Thyroid gland (tissue), 4 donors: ENCODE measurements at regions not wholly inside any gene's neighbourhood (a gene's known extent, or its start where the extent isn't known, plus 50 kb on each side); places are given as distances from the start of the nearest gene placed in this dataset.

Source experiments
- DNase-seq, 2 donors: peaks; one replicate each; pipeline ENCODE4 v3.0.0-alpha.2; 2019
- H3K27ac ChIP-seq, 3 donors: fragments of 200-600 bp; sonication (generic); 1 replicate in 2 of 3; 2 replicates in 1 of 3; pipeline ENCODE4 v1.5.1; 2016 to 2019; ENCODE audit warnings: mild to moderate bottlenecking in 1 of 3, moderate library complexity in 1 of 3
- H3K27me3 ChIP-seq: fragments of 200-600 bp; sonication (generic); one replicate; pipeline ENCODE4 v1.5.1; 2019
- H3K36me3 ChIP-seq, 2 donors: fragments of 200-600 bp; sonication (generic); one replicate each; pipeline ENCODE4 v1.5.1; 2016 to 2019
- H3K4me1 ChIP-seq, 2 donors: fragments of 200-600 bp; sonication (generic); one replicate each; pipeline ENCODE4 v1.5.1; 2017 to 2019
- H3K4me3 ChIP-seq, 3 donors: fragments of 200-600 bp; sonication (generic); replicated peaks in 1 of 3; 1 replicate in 2 of 3; 2 replicates in 1 of 3; pipeline ENCODE4 v1.5.1; 2016; ENCODE audit warnings: mild to moderate bottlenecking in 1 of 3
- H3K9me3 ChIP-seq: fragments of 200-600 bp; sonication (generic); one replicate; pipeline ENCODE4 v1.5.1; 2017
- CTCF ChIP-seq, 6 experiments: fragments of 200-600 bp in 3 of 6; fragments of 450-650 bp in 3 of 6; sonication (generic) in 3 of 6; IDR thresholded peaks; one replicate each; pipeline ENCODE4 v1.5.1; 2016 to 2019; ENCODE audit warnings: antibody characterized with exemption in 6 of 6, mild to moderate bottlenecking in 2 of 6, inconsistent platforms in 1 of 6, moderate library complexity in 1 of 6
- POLR2A ChIP-seq, 2 donors: fragments of 450-650 bp; IDR thresholded peaks; one replicate each; pipeline ENCODE4 v1.6.1; 2017; ENCODE audit warnings: antibody characterized with exemption in 2 of 2, mild to moderate bottlenecking in 2 of 2, moderate library complexity in 1 of 2
- WGBS, 2 donors: methylation state at CpG; one replicate each; pipeline ENCODE4 v1.1.5; 2017; 5-methylcytosine and 5-hydroxymethylcytosine counted together
- intact Hi-C: fragments of 100-400 bp; cut with DNase I; formaldehyde crosslinking; loops from one replicate; pipeline ENCODE4 v1.15.1; 2023

GRCh38 chr6:165184192-165184979 is 125.0 kb downstream of the C6orf118 start:
- DNase-seq, result no peak
- no peaks in the 10 kb centered on the region for H3K4me1 ChIP-seq
- no peak overlapping the region for H3K27ac ChIP-seq
- no peaks in the 10 kb centered on the region for H3K27me3 ChIP-seq
- no peaks in the 10 kb centered on the region for H3K9me3 ChIP-seq
- intact Hi-C loops, result no loop called here
- no peak overlapping the region for H3K4me3 ChIP-seq
- 81 to 85% methylated on average over 11 of the region's 11 CpGs for WGBS, 2 donors
- H3K36me3 ChIP-seq, result no peaks in the 10 kb centered on the region
- TF ChIP-seq CTCF (IDR thresholded peaks at IDR 0.05), result no peak
- no peak for TF ChIP-seq POLR2A (IDR thresholded peaks at IDR 0.05)

- H3K4me1 ChIP-seq, result no peaks in the 10 kb centered on the region
- WGBS, 2 donors, result 82 to 91% methylated on average over 4 to 5 of the region's 5 CpGs
- TF ChIP-seq CTCF (IDR thresholded peaks at IDR 0.05) (no peak), POLR2A (IDR thresholded peaks at IDR 0.05) (no peak)
- H3K27me3 ChIP-seq, result no peaks in the 10 kb centered on the region
- no peak overlapping the region for H3K27ac ChIP-seq
- no peak for DNase-seq
- H3K36me3 ChIP-seq, result no peaks in the 10 kb centered on the region
- H3K4me3 ChIP-seq, result no peak overlapping the region
- no peaks in the 10 kb centered on the region for H3K9me3 ChIP-seq
- intact Hi-C loops, result no loop called here
Observed at GRCh38 chr6:165183496-165184140, 125.8 kb downstream of the C6orf118 start.

- no peaks in the 10 kb centered on the region for H3K4me1 ChIP-seq
- no peaks in the 10 kb centered on the region for H3K36me3 ChIP-seq
- no peaks in the 10 kb centered on the region for H3K27me3 ChIP-seq
- DNase-seq, result no peak
- H3K27ac ChIP-seq, result no peak overlapping the region
- no peak for TF ChIP-seq POLR2A (IDR thresholded peaks at IDR 0.05)
- no peak for TF ChIP-seq CTCF (IDR thresholded peaks at IDR 0.05)
- intact Hi-C loops, result no loop called here
- H3K9me3 ChIP-seq, result no peaks in the 10 kb centered on the region
- H3K4me3 ChIP-seq, result no peak overlapping the region
Observed at GRCh38 chr6:165183071-165183470, 126.3 kb downstream of the C6orf118 start.

- intact Hi-C loops, result no loop called here
- 94 to 98% methylated on average over 5 to 6 of the region's 6 CpGs for WGBS, 2 donors
- TF ChIP-seq POLR2A (IDR thresholded peaks at IDR 0.05) (no peak), CTCF (IDR thresholded peaks at IDR 0.05) (no peak)
- H3K27me3 ChIP-seq, result no peaks in the 10 kb centered on the region
- H3K4me3 ChIP-seq, result no peak overlapping the region
- no peak for DNase-seq
- H3K27ac ChIP-seq, result no peak overlapping the region
- no peaks in the 10 kb centered on the region for H3K4me1 ChIP-seq
- H3K9me3 ChIP-seq, result no peaks in the 10 kb centered on the region
- no peaks in the 10 kb centered on the region for H3K36me3 ChIP-seq
Observed at GRCh38 chr6:165181951-165182414, 127.4 kb downstream of the C6orf118 start.

- H3K27me3 ChIP-seq, result no peaks in the 10 kb centered on the region
Observed at GRCh38 chr6:165178056-165178455, 131.3 kb downstream of the C6orf118 start.

More at GRCh38 chr6:165178056-165178455, 131.3 kb downstream of the C6orf118 start:
- intact Hi-C loops, result no loop called here
- Histone ChIP-seq H3K4me3 (no peak overlapping the region), H3K4me1 (no peaks in the 10 kb centered on the region), H3K9me3 (no peaks in the 10 kb centered on the region), H3K27ac (no peak overlapping the region), H3K36me3 (no peaks in the 10 kb centered on the region)
- 71 to 80% methylated on average over 1 of the region's 1 CpG for WGBS, 2 donors
- DNase-seq, result no peak
- no peak for TF ChIP-seq POLR2A (IDR thresholded peaks at IDR 0.05)
- TF ChIP-seq CTCF (IDR thresholded peaks at IDR 0.05), result no peak
